RPMI8226 (cell line): ENCODE measurements at regions not wholly inside any gene's neighbourhood (a gene's known extent, or its start where the extent isn't known, plus 50 kb on each side); places are given as distances from the start of the nearest gene placed in this dataset.
"Not testable (repeated sequence)": the region's sequence is repeated elsewhere in the genome, so short reads cannot be mapped to it uniquely, and the experiment has no call there.

Experiments
- DNase-seq: peaks from one replicate; pipeline ENCODE4 v3.0.0-alpha.2; 2015

GRCh38 chr1:190837888-190838287, 360.2 kb upstream of the BRINP3 start:
- no peak for DNase-seq

GRCh38 chr1:190847166-190847565, 369.5 kb upstream of the BRINP3 start:
- DNase-seq: no peak

DNA sequence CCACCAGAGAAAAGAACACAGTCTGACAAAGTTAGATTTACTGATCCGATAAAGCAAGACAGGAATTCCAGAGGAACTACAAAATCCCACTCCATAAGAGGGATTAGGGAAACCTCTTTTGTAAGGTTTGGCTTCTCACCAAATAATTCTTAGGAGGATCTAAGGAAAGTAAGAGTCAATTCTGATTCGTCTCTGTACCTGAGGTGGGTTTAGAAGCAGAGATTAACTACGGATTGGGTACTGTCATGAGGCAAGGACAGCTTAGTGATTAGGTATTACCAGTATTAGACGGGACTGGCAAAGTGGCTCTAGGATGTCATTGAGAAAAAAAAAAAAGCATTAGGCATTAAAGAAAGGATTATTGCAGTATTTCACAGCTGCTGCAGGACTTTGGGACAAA, 371.7 kb upstream of the BRINP3 start:
- no peak for DNase-seq

DNA sequence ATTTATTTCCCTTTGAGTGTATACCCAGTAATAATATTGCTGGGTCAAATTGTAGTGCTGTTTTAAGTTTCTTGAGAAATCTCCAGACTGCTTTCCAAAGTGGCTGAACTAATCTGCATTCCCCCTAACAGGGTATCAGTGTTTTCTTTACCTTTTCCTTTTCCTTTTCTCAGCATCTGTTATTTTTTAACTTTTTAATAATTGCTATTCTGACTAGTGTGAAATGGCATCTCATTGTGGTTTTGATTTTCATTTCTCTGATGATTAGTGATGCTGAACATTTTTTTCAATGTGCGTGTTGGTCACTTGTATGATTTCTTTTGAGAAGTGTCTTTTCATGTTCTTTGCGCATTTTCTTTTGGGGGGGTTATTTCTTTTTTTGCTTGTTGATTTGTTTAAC, 374.9 kb upstream of the BRINP3 start:
- DNase-seq: no peak

GRCh38 chr1:190858140-190858539, 380.5 kb upstream of the BRINP3 start:
- DNase-seq: no peak

- no peak for DNase-seq
Observed at GRCh38 chr1:190864013-190864641, 386.5 kb upstream of the BRINP3 start.

DNA sequence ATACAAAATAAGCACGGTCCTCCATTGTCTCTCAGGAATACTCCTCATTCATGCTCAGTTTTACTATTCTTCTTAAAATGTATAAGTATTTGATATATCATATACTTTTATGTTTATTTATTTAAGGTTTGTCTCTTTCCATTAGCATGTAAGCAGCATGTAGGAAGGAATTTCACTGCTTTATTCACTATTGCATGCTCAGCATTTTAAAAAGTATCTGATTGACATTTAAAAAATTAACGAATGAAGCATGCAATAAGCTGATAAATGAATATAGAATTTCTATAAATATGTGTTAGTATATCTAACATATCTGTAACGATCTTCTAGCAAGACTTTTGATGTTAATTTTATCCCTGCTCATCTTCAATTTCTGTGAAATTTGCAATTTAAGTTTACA, 402.7 kb upstream of the BRINP3 start:
- DNase-seq: no peak

- no peak for DNase-seq
Observed at GRCh38 chr1:190881064-190881463, 403.4 kb upstream of the BRINP3 start.

DNA sequence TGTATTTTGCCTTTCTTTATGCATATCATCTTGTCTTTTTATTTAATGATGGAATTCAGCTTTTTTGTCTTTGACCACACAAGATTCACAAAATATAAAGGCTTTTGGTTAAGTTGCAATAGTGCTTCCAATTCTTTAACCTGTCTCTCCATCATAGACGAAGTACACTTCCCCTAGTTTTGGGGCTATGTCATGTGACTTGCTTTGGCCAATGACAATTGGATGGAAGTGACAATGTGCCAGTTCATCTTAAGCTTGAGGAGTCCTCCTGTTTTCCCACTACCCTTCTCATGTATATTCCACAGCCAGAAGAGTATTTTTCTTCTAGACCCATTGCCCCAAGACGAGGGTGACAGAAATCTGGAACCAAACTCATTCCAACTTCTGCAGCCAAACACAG, 419.6 kb upstream of the BRINP3 start:
- no peak for DNase-seq

GRCh38 chr1:190904091-190904695, 426.5 kb upstream of the BRINP3 start:
- no peak for DNase-seq

DNA sequence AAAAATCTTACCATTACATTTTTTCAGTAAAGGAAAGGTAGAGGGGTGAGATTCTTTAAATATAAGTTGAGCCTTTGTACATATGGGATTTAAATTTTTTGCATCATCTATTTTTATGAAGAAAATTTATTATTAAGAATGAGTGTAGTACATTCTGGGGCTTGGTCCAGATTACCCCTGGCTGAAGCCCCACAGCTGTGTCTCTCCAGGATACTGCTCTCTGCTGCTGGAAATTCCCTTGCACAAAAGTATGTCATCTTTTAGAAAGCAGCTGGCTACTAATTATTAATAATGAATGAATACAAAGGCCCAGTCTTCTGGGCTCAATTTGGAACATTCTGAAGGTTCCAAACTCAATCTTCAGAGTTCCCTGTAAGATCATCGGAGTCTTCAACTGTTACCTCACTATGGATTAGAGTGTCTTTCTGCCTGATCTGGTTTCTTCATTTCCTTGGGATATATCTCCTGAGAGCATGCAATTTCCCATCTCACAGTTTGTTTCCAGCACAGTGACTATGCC, 428.6 kb upstream of the BRINP3 start:
- no peak for DNase-seq

DNA sequence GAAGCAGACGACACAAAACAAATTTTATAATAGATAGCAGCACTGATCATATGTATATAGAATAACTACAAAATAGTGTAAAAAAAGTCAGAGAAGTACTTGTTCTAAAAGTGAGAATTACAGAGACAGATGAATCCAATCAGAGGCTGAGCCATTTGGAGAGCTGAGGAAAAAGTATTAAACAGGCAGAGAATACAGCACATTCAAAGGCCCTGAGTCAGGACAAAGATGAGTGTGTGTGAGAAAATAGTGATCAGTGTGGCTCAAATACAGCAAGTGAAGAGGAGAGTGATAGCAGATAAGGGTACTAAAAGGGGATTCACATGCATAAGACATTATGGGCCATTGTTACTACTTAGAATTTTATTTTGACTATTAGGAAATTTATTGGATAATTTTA, 430.6 kb upstream of the BRINP3 start:
- no peak for DNase-seq

GRCh38 chr1:190908691-190909090, 431.0 kb upstream of the BRINP3 start:
- no peak for DNase-seq

GRCh38 chr1:190935925-190936324, 458.3 kb upstream of the BRINP3 start:
- no peak for DNase-seq

DNA sequence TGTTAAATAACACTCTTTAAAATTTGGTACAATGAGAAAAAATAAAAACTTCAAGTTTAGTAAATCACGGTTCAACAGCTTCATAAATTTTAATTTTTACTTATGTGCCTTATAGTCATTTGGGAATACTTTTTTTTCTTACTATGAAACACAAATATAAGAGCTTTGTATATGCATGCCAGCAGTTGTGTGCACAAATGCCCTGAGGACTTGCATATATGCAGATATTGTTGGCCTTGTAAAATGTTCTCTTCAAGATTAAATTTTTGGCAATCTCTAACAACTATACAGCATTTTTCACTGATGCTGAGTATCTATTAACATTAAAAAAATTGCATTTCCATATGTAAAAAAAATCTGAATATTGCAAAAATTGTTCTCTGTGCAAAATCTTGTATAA, 458.7 kb upstream of the BRINP3 start:
- DNase-seq: no peak

DNA sequence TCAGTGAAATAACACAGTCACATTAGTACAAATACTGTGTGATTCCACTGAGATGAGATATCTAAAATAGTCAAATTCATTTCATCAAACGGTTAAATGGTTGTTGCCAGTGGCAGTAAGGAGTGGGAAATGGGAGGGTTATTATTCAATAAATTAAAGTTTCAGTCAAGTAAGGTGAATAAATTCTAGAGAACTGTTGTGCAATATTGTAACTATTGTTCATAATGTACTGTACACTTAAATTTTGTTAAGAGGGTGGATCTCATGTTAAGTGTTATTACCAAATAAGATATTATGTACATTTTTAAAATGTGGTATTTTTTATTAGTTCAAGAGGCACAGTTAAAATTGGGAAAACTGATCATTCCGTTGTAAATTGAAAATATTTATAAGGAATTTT, 463.3 kb upstream of the BRINP3 start:
- no peak for DNase-seq

GRCh38 chr1:190942475-190942874, 464.8 kb upstream of the BRINP3 start:
- DNase-seq: no peak

DNA sequence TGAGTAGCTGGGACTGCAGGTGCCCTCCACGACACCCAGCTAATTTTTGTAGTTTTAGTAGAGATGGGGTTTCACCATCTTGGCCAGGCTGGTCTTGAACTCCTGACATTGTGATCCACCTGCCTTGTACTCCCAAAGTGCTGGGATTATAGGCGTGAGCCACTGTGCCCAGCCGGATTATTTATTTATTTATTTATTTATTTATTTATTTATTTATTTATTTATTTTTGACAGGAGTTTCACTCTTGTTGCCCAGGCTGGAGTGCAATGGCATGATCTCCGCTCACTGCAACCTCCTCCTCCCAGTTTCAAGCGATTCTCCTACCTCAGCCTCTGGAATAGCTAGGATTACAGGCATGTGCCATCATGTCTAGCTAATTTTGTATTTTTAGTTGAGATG, 466.1 kb upstream of the BRINP3 start:
- DNase-seq: not testable (repeated sequence)

- DNase-seq: no peak
Observed at GRCh38 chr1:190949939-190950338, 472.3 kb upstream of the BRINP3 start.

- DNase-seq: no peak
Observed at GRCh38 chr1:190957565-190957964, 479.9 kb upstream of the BRINP3 start.

GRCh38 chr1:190963321-190963720, 485.7 kb upstream of the BRINP3 start:
- no peak for DNase-seq

GRCh38 chr1:190975827-190976226, 498.2 kb upstream of the BRINP3 start:
- DNase-seq: peak; percentile 6

GRCh38 chr1:191002768-191003167, 525.1 kb upstream of the BRINP3 start:
- DNase-seq: no peak

DNA sequence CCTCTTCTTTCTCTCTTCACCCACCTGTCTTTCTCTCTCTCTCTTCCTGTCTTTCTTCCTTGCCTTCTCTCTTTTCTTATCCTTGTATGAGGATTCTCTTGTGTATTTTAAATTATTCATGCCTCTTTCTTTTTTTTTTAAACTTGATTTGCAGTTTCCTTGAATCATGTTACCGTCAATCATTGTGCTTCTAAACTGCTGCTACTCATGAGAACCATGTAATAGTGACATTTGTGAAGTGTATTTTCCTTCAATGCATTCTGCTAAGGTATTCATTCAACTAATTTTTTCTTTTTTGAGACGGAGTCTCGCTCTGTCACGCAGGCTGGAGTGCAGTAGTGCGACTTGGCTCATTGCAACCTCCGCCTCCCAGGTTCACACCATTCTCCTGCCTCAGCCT, 539.1 kb upstream of the BRINP3 start:
- DNase-seq: no peak

- no peak for DNase-seq
Observed at GRCh38 chr1:191022856-191023255, 545.2 kb upstream of the BRINP3 start.
